GM23338 (cell line): ENCODE measurements at regions not wholly inside any gene's neighbourhood (a gene's known extent, or its start where the extent isn't known, plus 50 kb on each side); places are given as distances from the start of the nearest gene placed in this dataset.
A peak's percentile ranks its signal among the peaks of the same experiment; 100 is the strongest.
"Not testable (repeated sequence)": the region's sequence is repeated elsewhere in the genome, so short reads cannot be mapped to it uniquely, and the experiment has no call there.

ENCODE experiments used
- ATAC-seq: fragments of 200-7000 bp; cut with Tn5 transposase; 3 replicates; pipeline ENCODE4 v1.9.1; 2020
- DNase-seq: peaks from one replicate; pipeline ENCODE4 v3.0.0-alpha.2; 2015; ENCODE audit warnings: low spot score
- H2AFZ ChIP-seq: fragments of 200-600 bp; sonication (generic); 2 replicates; pipeline ENCODE4 v1.8.0; 2016; ENCODE audit warnings: antibody characterized with exemption, mild to moderate bottlenecking, moderate library complexity
- H3F3A ChIP-seq: fragments of 200-600 bp; sonication (generic); replicated peaks from 2 replicates; pipeline ENCODE4 v1.8.0; 2017; ENCODE audit warnings: antibody characterized with exemption, mixed run types, low read depth
- H3K27ac ChIP-seq: fragments of 200-600 bp; sonication (generic); 2 replicates; pipeline ENCODE4 v1.6.1; 2016; ENCODE audit warnings: low read depth
- H3K27me3 ChIP-seq: fragments of 200-600 bp; sonication (generic); 2 replicates; pipeline ENCODE4 v1.8.0; 2016; ENCODE audit warnings: mild to moderate bottlenecking, mixed run types, moderate library complexity; ENCODE audit not compliant: insufficient read depth
- H3K36me3 ChIP-seq: fragments of 200-600 bp; sonication (generic); 2 replicates; pipeline ENCODE4 v1.8.0; 2016; ENCODE audit warnings: mild to moderate bottlenecking; ENCODE audit not compliant: insufficient read depth
- H3K4me1 ChIP-seq: fragments of 200-600 bp; sonication (generic); 2 replicates; pipeline ENCODE4 v1.8.0; 2016; ENCODE audit warnings: mild to moderate bottlenecking, moderate library complexity; ENCODE audit not compliant: insufficient read depth
- H3K4me2 ChIP-seq: fragments of 200-600 bp; sonication (generic); 2 replicates; pipeline ENCODE4 v1.7.1; 2017; ENCODE audit warnings: mixed run types
- H3K4me3 ChIP-seq: fragments of 200-600 bp; sonication (generic); 2 replicates; pipeline ENCODE4 v1.6.1; 2016; ENCODE audit warnings: mixed run types
- H3K79me2 ChIP-seq: fragments of 200-600 bp; sonication (generic); replicated peaks from 2 replicates; pipeline ENCODE4 v1.8.0; 2017; ENCODE audit warnings: mild to moderate bottlenecking; ENCODE audit not compliant: insufficient read depth
- H3K9me2 ChIP-seq: fragments of 200-600 bp; sonication (generic); 2 replicates; pipeline ENCODE4 v1.8.0; 2017; ENCODE audit not compliant: insufficient read depth
- H4K20me1 ChIP-seq: fragments of 200-600 bp; sonication (generic); replicated peaks from 2 replicates; pipeline ENCODE4 v1.8.0; 2017; ENCODE audit warnings: mild to moderate bottlenecking; ENCODE audit not compliant: insufficient read depth
- H3K27ac Mint-ChIP-seq: 2 replicates; pipeline ENCODE4 v1.8.0; 2020; ENCODE audit warnings: inconsistent platforms, mild to moderate bottlenecking, moderate library complexity, mixed read lengths
- H3K27me3 Mint-ChIP-seq: 3 replicates; pipeline ENCODE4 v1.8.0; 2022; ENCODE audit warnings: low read depth, mild to moderate bottlenecking, moderate library complexity, mixed read lengths, inconsistent platforms; ENCODE audit not compliant: insufficient read depth, poor library complexity
- H3K36me3 Mint-ChIP-seq: 3 replicates; pipeline ENCODE4 v1.8.0; 2021; ENCODE audit warnings: low read depth, mild to moderate bottlenecking, inconsistent platforms, moderate library complexity, mixed read lengths
- H3K4me1 Mint-ChIP-seq: 3 replicates; pipeline ENCODE4 v1.8.0; 2020; ENCODE audit warnings: mild to moderate bottlenecking, inconsistent platforms, mixed read lengths
- H3K4me3 Mint-ChIP-seq: 3 replicates; pipeline ENCODE4 v1.8.0; 2021; ENCODE audit warnings: moderate library complexity, mild to moderate bottlenecking, inconsistent platforms, mixed read lengths
- H3K9me3 Mint-ChIP-seq: 3 replicates; pipeline ENCODE4 v1.8.0; 2020; ENCODE audit warnings: moderate library complexity, mild to moderate bottlenecking, inconsistent platforms, mixed read lengths
- CREB1 ChIP-seq: fragments of 250-450 bp; sonication (Bioruptor Pico); IDR thresholded peaks from 2 replicates; pipeline ENCODE4 v1.5.0; 2020; ENCODE audit warnings: low read depth, mild to moderate bottlenecking, moderate library complexity
- CTCF ChIP-seq, 2 experiments: fragments of 200-600 bp in 1 of 2; sonication (generic) in 1 of 2; conservative IDR thresholded peaks; 2 replicates each; pipeline versions ENCODE4 v1.5.1 to v1.6.1; 2016 to 2017; ENCODE audit warnings: antibody characterized with exemption in 2 of 2, low read depth in 2 of 2, mild to moderate bottlenecking in 2 of 2, moderate library complexity in 1 of 2
- ETS1 ChIP-seq: IDR thresholded peaks from 2 replicates; pipeline ENCODE4 v1.6.1; 2016; ENCODE audit warnings: antibody characterized with exemption
- EZH2 ChIP-seq: fragments of 200-600 bp; sonication (generic); IDR thresholded peaks from one replicate; pipeline ENCODE4 v1.8.0; 2017; ENCODE audit warnings: antibody characterized with exemption, mild to moderate bottlenecking, low read depth; ENCODE audit not compliant: unreplicated experiment
- EZH2phosphoT487 ChIP-seq: fragments of 200-600 bp; sonication (generic); IDR thresholded peaks from one replicate; pipeline ENCODE4 v1.8.1; 2018; ENCODE audit warnings: antibody characterized with exemption; ENCODE audit not compliant: unreplicated experiment
- JUNB ChIP-seq: IDR thresholded peaks from one replicate; pipeline ENCODE4 v1.6.1; 2016; ENCODE audit warnings: antibody characterized with exemption; ENCODE audit not compliant: unreplicated experiment
- NANOG ChIP-seq: IDR thresholded peaks from 2 replicates; pipeline ENCODE4 v1.6.1; 2016; ENCODE audit warnings: antibody characterized with exemption, borderline replicate concordance
- POLR2AphosphoS5 ChIP-seq: IDR thresholded peaks from 2 replicates; pipeline ENCODE4 v1.6.1; 2016; ENCODE audit warnings: antibody characterized with exemption, low read depth
- REST ChIP-seq: IDR thresholded peaks from one replicate; pipeline ENCODE4 v1.6.1; 2018; ENCODE audit warnings: antibody characterized with exemption; ENCODE audit not compliant: unreplicated experiment
- STAT1 ChIP-seq: IDR thresholded peaks from one replicate; pipeline ENCODE4 v1.6.1; 2016; ENCODE audit warnings: antibody characterized with exemption; ENCODE audit not compliant: unreplicated experiment
- ZNF114 ChIP-seq: fragments of 250-450 bp; sonication (Bioruptor Pico); IDR thresholded peaks from 2 replicates; pipeline ENCODE4 v1.5.0; 2020; ENCODE audit warnings: mild to moderate bottlenecking, moderate library complexity
- ZNF331 ChIP-seq: fragments of 250-450 bp; sonication (Bioruptor Pico); IDR thresholded peaks from 2 replicates; pipeline ENCODE4 v1.5.0; 2020; ENCODE audit warnings: low read depth, mild to moderate bottlenecking, moderate library complexity

- H4K20me1 ChIP-seq, H3K27me3 Mint-ChIP-seq, H3K4me2 ChIP-seq, H3K4me3 ChIP-seq, H3K27me3 ChIP-seq, H3K9me3 Mint-ChIP-seq, H3F3A ChIP-seq, H3K79me2 ChIP-seq, H3K27ac Mint-ChIP-seq, ATAC-seq, DNase-seq, H3K27ac ChIP-seq, H2AFZ ChIP-seq, H3K4me1 Mint-ChIP-seq, H3K4me3 Mint-ChIP-seq, H3K4me1 ChIP-seq, H3K36me3 Mint-ChIP-seq, H3K36me3 ChIP-seq: not testable (repeated sequence)
- H3K9me2 ChIP-seq, result peaks cover 32% of the 10 kb centered on the region
These were observed 177.2 kb upstream of the TAS2R1 start for GRCh38 chr5:9807366-9807765.

- H3K36me3 ChIP-seq, result no peaks in the 10 kb centered on the region
- no peaks in the 10 kb centered on the region for H3F3A ChIP-seq
- Mint-ChIP-seq H3K9me3 (no peaks in the 10 kb centered on the region; the same call in 1 of the 3 replicates), H3K27me3 (no peaks in the 10 kb centered on the region), H3K36me3 (no peaks in the 10 kb centered on the region), H3K27ac (no peak overlapping the region; the same call in 1 of the 2 replicates), H3K4me3 (no peak overlapping the region), H3K4me1 (no peaks in the 10 kb centered on the region)
- no peaks in the 10 kb centered on the region for H3K79me2 ChIP-seq
- no peaks in the 10 kb centered on the region for H3K27me3 ChIP-seq
- peaks cover 18% of the 10 kb centered on the region; the same call in 1 of the 2 replicates for H3K9me2 ChIP-seq
- no peak overlapping the region for H3K27ac ChIP-seq
- H2AFZ ChIP-seq, result no peak overlapping the region
- no peak for ATAC-seq
- no peak overlapping the region for H3K4me2 ChIP-seq
- H4K20me1 ChIP-seq, result no peaks in the 10 kb centered on the region
- DNase-seq, result peak; percentile 17
- H3K4me1 ChIP-seq, result no peaks in the 10 kb centered on the region
- H3K4me3 ChIP-seq, result no peak overlapping the region
- TF ChIP-seq JUNB, result no peak
- TF ChIP-seq ZNF331 (CRISPR knock-in tag), result no peak
- peak; percentile 25 to 39; a peak in 3 of 4 replicates for TF ChIP-seq CTCF (conservative IDR thresholded peaks at IDR 0.05; ENCODE audit: low read depth in 2 of 2)
- no peak for TF ChIP-seq CREB1 (CRISPR knock-in tag)
These were observed 171.8 kb upstream of the TAS2R1 start for GRCh38 chr5:9801908-9802307.

- Mint-ChIP-seq H3K27ac (no peak overlapping the region), H3K4me3 (no peak overlapping the region), H3K36me3 (no peaks in the 10 kb centered on the region), H3K27me3 (no peaks in the 10 kb centered on the region), H3K9me3 (no peaks in the 10 kb centered on the region), H3K4me1 (no peaks in the 10 kb centered on the region)
- Histone ChIP-seq H3K27ac (no peak overlapping the region), H3K36me3 (no peaks in the 10 kb centered on the region), H2AFZ (no peak overlapping the region), H4K20me1 (no peaks in the 10 kb centered on the region), H3K4me3 (no peak overlapping the region), H3K4me2 (no peak overlapping the region), H3F3A (no peaks in the 10 kb centered on the region), H3K9me2 (peaks cover 15% of the 10 kb centered on the region; the same call in 1 of the 2 replicates), H3K79me2 (no peaks in the 10 kb centered on the region), H3K27me3 (no peaks in the 10 kb centered on the region), H3K4me1 (no peaks in the 10 kb centered on the region)
- ATAC-seq (no peak), DNase-seq (no peak)
- TF ChIP-seq REST, result no peak
- TF ChIP-seq ZNF331 (CRISPR knock-in tag), result no peak
- no peak for TF ChIP-seq ZNF114 (CRISPR knock-in tag)
- TF ChIP-seq STAT1, result no peak
- TF ChIP-seq POLR2AphosphoS5, result no peak
- TF ChIP-seq ETS1, result no peak
- TF ChIP-seq NANOG, result no peak
- no peak for TF ChIP-seq CREB1 (CRISPR knock-in tag)
- TF ChIP-seq EZH2, result no peak
- no peak for TF ChIP-seq EZH2phosphoT487
These were observed 169.5 kb upstream of the TAS2R1 start for GRCh38 chr5:9799606-9800005.
